Forelimb muscle (tissue), 1 donor: ENCODE measurements at regions not wholly inside any gene's neighbourhood (a gene's known extent, or its start where the extent isn't known, plus 50 kb on each side); places are given as distances from the start of the nearest gene placed in this dataset.
"Not testable (repeated sequence)": the region's sequence is repeated elsewhere in the genome, so short reads cannot be mapped to it uniquely, and the experiment has no call there.

ENCODE experiments used
- DNase-seq: peaks from one replicate; pipeline ENCODE4 v3.0.0-alpha.2; 2013; ENCODE audit warnings: low read depth

GRCh38 chr11:92122561-92122960 lies 102.1 kb upstream of the FAT3 start:
- no peak for DNase-seq

- DNase-seq = no peak
Observed at GRCh38 chr11:92111287-92111686, 113.3 kb upstream of the FAT3 start.

- DNase-seq = no peak
Observed at GRCh38 chr11:92109466-92109865, 115.2 kb upstream of the FAT3 start.

GRCh38 chr11:92107331-92107730 lies 117.3 kb upstream of the FAT3 start:
- DNase-seq = no peak

GRCh38 chr11:92104349-92104748 lies 120.3 kb upstream of the FAT3 start:
- DNase-seq = no peak

- no peak for DNase-seq
Observed at GRCh38 chr11:92101920-92102319, 122.7 kb upstream of the FAT3 start.

GRCh38 chr11:92099183-92099582 lies 125.4 kb upstream of the FAT3 start:
- no peak for DNase-seq

GRCh38 chr11:92098172-92098571 lies 126.4 kb upstream of the FAT3 start:
- no peak for DNase-seq

GRCh38 chr11:92087725-92088537 lies 136.7 kb upstream of the FAT3 start:
- no peak for DNase-seq

- DNase-seq = no peak
Observed at GRCh38 chr11:92083123-92083522, 141.5 kb upstream of the FAT3 start.

- no peak for DNase-seq
Observed at GRCh38 chr11:92082652-92083051, 142.0 kb upstream of the FAT3 start.

GRCh38 chr11:92074498-92074897 lies 150.1 kb upstream of the FAT3 start:
- DNase-seq = not testable (repeated sequence)

GRCh38 chr11:92071660-92072059 lies 153.0 kb upstream of the FAT3 start:
- DNase-seq = no peak

GRCh38 chr11:92070026-92070889 lies 154.4 kb upstream of the FAT3 start:
- DNase-seq = no peak

- no peak for DNase-seq
Observed at GRCh38 chr11:92067016-92067415, 157.6 kb upstream of the FAT3 start.

GRCh38 chr11:92061456-92062062 lies 163.1 kb upstream of the FAT3 start:
- no peak for DNase-seq

GRCh38 chr11:92057849-92058442 lies 166.7 kb upstream of the FAT3 start:
- DNase-seq = no peak

GRCh38 chr11:92053216-92053615 lies 171.4 kb upstream of the FAT3 start:
- DNase-seq = no peak

GRCh38 chr11:92050305-92050704 lies 174.3 kb upstream of the FAT3 start:
- DNase-seq = no peak

- no peak for DNase-seq
Observed at GRCh38 chr11:92048415-92048814, 176.2 kb upstream of the FAT3 start.

- DNase-seq = no peak
Observed at GRCh38 chr11:92046103-92046502, 178.5 kb upstream of the FAT3 start.

- no peak for DNase-seq
Observed at GRCh38 chr11:92045301-92045700, 179.3 kb upstream of the FAT3 start.
